ENCODE measurements at regions not wholly inside any gene's neighbourhood (a gene's known extent, or its start where the extent isn't known, plus 50 kb on each side); places are given as distances from the start of the nearest gene placed in this dataset.

DNA sequence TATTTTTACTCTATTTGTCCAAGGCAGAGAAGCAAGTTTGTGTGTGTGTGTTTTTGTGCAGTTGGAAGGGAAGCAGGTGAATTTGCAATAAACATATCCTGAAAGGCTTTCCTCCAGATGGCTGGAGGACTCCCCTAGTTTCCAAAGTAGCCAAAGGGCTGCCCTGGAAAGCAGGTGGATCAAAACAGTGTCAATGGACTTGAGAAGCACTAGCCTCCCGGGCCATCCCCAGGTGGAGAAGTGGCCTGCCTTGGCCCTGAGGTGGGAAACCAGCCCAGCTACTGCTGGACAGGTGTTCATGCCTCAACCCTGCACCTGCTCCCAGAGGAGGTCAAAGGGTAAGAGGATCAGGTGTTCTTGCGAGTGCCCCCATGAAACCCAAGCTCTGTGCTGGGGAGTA is 1046.9 kb downstream of the VRK1 start:
- TF ChIP-seq, protein P1, sequence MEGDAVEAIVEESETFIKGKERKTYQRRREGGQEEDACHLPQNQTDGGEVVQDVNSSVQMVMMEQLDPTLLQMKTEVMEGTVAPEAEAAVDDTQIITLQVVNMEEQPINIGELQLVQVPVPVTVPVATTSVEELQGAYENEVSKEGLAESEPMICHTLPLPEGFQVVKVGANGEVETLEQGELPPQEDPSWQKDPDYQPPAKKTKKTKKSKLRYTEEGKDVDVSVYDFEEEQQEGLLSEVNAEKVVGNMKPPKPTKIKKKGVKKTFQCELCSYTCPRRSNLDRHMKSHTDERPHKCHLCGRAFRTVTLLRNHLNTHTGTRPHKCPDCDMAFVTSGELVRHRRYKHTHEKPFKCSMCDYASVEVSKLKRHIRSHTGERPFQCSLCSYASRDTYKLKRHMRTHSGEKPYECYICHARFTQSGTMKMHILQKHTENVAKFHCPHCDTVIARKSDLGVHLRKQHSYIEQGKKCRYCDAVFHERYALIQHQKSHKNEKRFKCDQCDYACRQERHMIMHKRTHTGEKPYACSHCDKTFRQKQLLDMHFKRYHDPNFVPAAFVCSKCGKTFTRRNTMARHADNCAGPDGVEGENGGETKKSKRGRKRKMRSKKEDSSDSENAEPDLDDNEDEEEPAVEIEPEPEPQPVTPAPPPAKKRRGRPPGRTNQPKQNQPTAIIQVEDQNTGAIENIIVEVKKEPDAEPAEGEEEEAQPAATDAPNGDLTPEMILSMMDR (conservative IDR thresholded peaks at IDR 0.05) = no peak
- H3K27ac ChIP-seq (ENCODE audit: low read depth, low read length) = no peak overlapping the region
- H3K9me3 Mint-ChIP-seq = no peaks in the 10 kb centered on the region
- H3K4me1 ChIP-seq (ENCODE audit: control insufficient read depth, insufficient read depth, low read length) = no peaks in the 10 kb centered on the region
- peaks cover 13% of the 10 kb centered on the region for H3K4me1 Mint-ChIP-seq
- no peak overlapping the region for H3K9ac ChIP-seq (ENCODE audit: extremely low read depth, low read length, poor library complexity, severe bottlenecking)
- H3K4me3 Mint-ChIP-seq = no peak overlapping the region
- H3K9me3 ChIP-seq (ENCODE audit: control insufficient read depth, low read length) = no peaks in the 10 kb centered on the region
- H3K27me3 Mint-ChIP-seq (ENCODE audit: insufficient read depth) = peaks cover 40% of the 10 kb centered on the region
- DNase-seq = no peak
- H3K36me3 Mint-ChIP-seq (ENCODE audit: low read depth) = no peaks in the 10 kb centered on the region
- no peak overlapping the region for H3K27ac Mint-ChIP-seq
- no peaks in the 10 kb centered on the region for H3K36me3 ChIP-seq (ENCODE audit: control insufficient read depth, insufficient read depth, low read length)
- 89 to 100% methylated on average over 1 to 2 of the region's 2 CpGs for WGBS, 2 experiments (ENCODE audit: insufficient coverage in 1 of 2, insufficient read length in 1 of 2)
- no peak overlapping the region for H3K4me3 ChIP-seq (ENCODE audit: low read length)
- peaks cover 40% of the 10 kb centered on the region for H3K27me3 ChIP-seq (ENCODE audit: control insufficient read depth, insufficient read depth, low read length, poor library complexity, severe bottlenecking)

DNA sequence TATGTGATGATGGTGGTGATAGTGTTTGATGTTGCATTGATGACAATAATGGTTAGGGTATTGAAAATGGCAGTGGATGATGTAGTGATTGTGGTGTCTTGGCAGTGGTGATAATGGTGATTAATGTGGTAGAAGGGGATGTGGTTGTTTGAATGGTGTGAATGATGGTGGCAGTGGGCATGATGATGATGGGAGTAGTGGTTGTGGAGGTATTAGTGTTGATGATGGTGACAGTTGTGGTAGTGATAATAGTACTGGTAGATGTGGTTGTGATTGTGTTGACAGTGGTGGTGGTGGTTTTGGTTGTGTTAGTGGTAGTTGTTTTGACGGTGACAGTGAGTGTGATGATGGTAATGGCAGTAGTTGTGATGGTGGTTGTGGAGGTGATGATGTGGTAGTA is 1049.0 kb downstream of the VRK1 start:
- Mint-ChIP-seq H3K9me3 (no peaks in the 10 kb centered on the region), H3K27ac (no peak overlapping the region), H3K36me3 (ENCODE audit: low read depth) (no peaks in the 10 kb centered on the region), H3K27me3 (ENCODE audit: insufficient read depth) (peaks cover 44% of the 10 kb centered on the region), H3K4me3 (no peak overlapping the region), H3K4me1 (peaks cover 16% of the 10 kb centered on the region)
- no peaks in the 10 kb centered on the region for H3K9me3 ChIP-seq (ENCODE audit: control insufficient read depth, low read length)
- WGBS, 2 experiments (ENCODE audit: insufficient coverage in 1 of 2, insufficient read length in 1 of 2) = 76% methylated on average over 1 of the region's 1 CpG; no CpG with 5 or more reads in 1 of the 2 experiments
- H3K36me3 ChIP-seq (ENCODE audit: control insufficient read depth, insufficient read depth, low read length) = no peaks in the 10 kb centered on the region
- DNase-seq = no peak
- peaks cover 48% of the 10 kb centered on the region for H3K27me3 ChIP-seq (ENCODE audit: control insufficient read depth, insufficient read depth, low read length, poor library complexity, severe bottlenecking)
- H3K27ac ChIP-seq (ENCODE audit: low read depth, low read length) = no peak overlapping the region
- no peak overlapping the region for H3K9ac ChIP-seq (ENCODE audit: extremely low read depth, low read length, poor library complexity, severe bottlenecking)
- H3K4me1 ChIP-seq (ENCODE audit: control insufficient read depth, insufficient read depth, low read length) = peaks cover 6% of the 10 kb centered on the region
- TF ChIP-seq, protein P1 (conservative IDR thresholded peaks at IDR 0.05) = no peak
- H3K4me3 ChIP-seq (ENCODE audit: low read length) = no peak overlapping the region

DNA sequence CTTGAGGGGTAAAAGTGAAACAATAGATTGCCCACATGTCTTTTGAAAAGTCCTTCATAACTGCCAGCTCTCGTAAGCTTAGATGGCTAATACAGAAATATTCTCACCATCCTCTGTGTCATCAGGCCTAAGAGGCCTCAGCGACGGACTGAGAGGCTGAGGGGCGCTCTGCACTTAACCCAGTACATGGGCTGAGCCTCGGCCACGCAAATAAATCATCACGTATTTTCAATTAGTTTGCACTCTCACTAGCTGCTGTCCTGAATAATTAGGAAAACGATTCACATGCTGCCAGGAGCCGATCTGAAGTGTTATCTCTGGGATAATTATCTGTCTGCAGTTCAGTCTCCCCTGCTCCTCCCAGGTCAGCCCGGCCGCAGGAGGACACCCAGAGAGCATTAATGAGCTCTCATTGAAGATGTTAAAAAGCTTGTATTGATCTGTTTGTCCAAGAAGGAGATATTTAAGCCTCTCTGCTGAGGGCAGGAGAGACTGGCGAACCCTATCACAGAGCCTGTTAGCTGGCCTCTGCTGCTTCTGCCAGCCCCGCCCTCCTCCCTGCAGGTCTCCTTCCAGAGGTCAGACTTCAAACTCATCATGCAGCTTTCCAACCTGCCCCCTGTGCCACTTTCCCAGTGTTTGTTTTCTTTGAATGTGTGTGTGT is 1051.3 kb downstream of the VRK1 start:
- no peak overlapping the region for H3K4me3 Mint-ChIP-seq
- peak overlapping the region; percentile 2 for H3K27ac Mint-ChIP-seq

More for the DNA sequence above, 1051.3 kb downstream of the VRK1 start:
- H3K9me3 ChIP-seq (ENCODE audit: control insufficient read depth, low read length) = no peaks in the 10 kb centered on the region
- no peaks in the 10 kb centered on the region for H3K36me3 ChIP-seq (ENCODE audit: control insufficient read depth, insufficient read depth, low read length)
- H3K27me3 ChIP-seq (ENCODE audit: control insufficient read depth, insufficient read depth, low read length, poor library complexity, severe bottlenecking) = peaks cover 27% of the 10 kb centered on the region
- H3K9me3 Mint-ChIP-seq = no peaks in the 10 kb centered on the region
- no peaks in the 10 kb centered on the region for H3K36me3 Mint-ChIP-seq (ENCODE audit: low read depth)
- TF ChIP-seq, protein P1 (conservative IDR thresholded peaks at IDR 0.05) = no peak
- no peak overlapping the region for H3K9ac ChIP-seq (ENCODE audit: extremely low read depth, low read length, poor library complexity, severe bottlenecking)
- peaks cover 9% of the 10 kb centered on the region for H3K4me1 ChIP-seq (ENCODE audit: control insufficient read depth, insufficient read depth, low read length)
- no peak overlapping the region for H3K27ac ChIP-seq (ENCODE audit: low read depth, low read length)
- no peak overlapping the region for H3K4me3 ChIP-seq (ENCODE audit: low read length)
- peak; percentile 85 for DNase-seq
- H3K27me3 Mint-ChIP-seq (ENCODE audit: insufficient read depth) = peaks cover 35% of the 10 kb centered on the region
- H3K4me1 Mint-ChIP-seq = peaks cover 21% of the 10 kb centered on the region
- whole genome bisulfite sequencing, 2 experiments (ENCODE audit: insufficient coverage in 1 of 2, insufficient read length in 1 of 2) = 29 to 46% methylated on average over 7 to 13 of the region's 13 CpGs

All from endodermal cell (in vitro differentiated cells).